HepG2 (cell line): ENCODE measurements at regions not wholly inside any gene's neighbourhood (a gene's known extent, or its start where the extent isn't known, plus 50 kb on each side); places are given as distances from the start of the nearest gene placed in this dataset.
A peak's percentile ranks its signal among the peaks of the same experiment; 100 is the strongest.

Experiments
- ATAC-seq: fragments of 200-7000 bp; cut with Tn5 transposase; 3 replicates; pipeline ENCODE4 v1.9.1; 2020; ENCODE audit warnings: mild to moderate bottlenecking, moderate library complexity
- BruUV-seq: library from RNA; stranded (reverse); fragments of 400-500 nt; replicated peaks from 2 replicates; lab custom pipeline; 2021; lab: Mats Ljungman, UMichigan
- CTCF ChIA-PET: fragments of 300-600 bp; formaldehyde crosslinking; extraction: SDS; loops from one replicate; lab custom pipeline; 2021; ENCODE audit warnings: low total read pairs, inconsistent platforms, low intra/inter-chr PET ratio; lab: Yijun Ruan, JAX
- POLR2A ChIA-PET: fragments of 350-600 bp; sonication (Branson Sonifier 250); formaldehyde crosslinking; loops from one replicate; lab custom pipeline; 2020; ENCODE audit warnings: antibody characterized with exemption, inconsistent platforms; lab: Yijun Ruan, JAX
- DNase-seq: peaks from one replicate; pipeline ENCODE4 v3.0.0-alpha.2; 2015; ENCODE audit warnings: low spot score
- FAIRE-seq: peaks from 3 replicates; lab custom pipeline; 2011; peaks lifted over from hg19 to GRCh38; lab: Jason Lieb, UNC
- H2AFZ ChIP-seq: one replicate; pipeline ENCODE4 v1.6.1; 2011; ENCODE audit warnings: low read length, inconsistent platforms
- H3K27ac ChIP-seq: fragments of 300-600 bp; 3 replicates; pipeline ENCODE4 v1.8.0; 2011; ENCODE audit warnings: mixed run types, mild to moderate bottlenecking, mixed read lengths, low read length, inconsistent platforms; ENCODE audit not compliant: insufficient read depth; ENCODE audit errors: extremely low read length
- H3K27me3 ChIP-seq, 2 experiments: fragments of 200-600 bp in 1 of 2; 2 replicates in 1 of 2; 3 replicates in 1 of 2; pipeline versions ENCODE4 v1.6.0 to v1.8.0; 2011; ENCODE audit warnings: low read length in 2 of 2, mild to moderate bottlenecking in 2 of 2, moderate library complexity in 2 of 2, inconsistent platforms in 1 of 2; ENCODE audit not compliant: insufficient read depth in 2 of 2, control insufficient read depth in 1 of 2
- H3K36me3 ChIP-seq, 2 experiments: fragments of 200-600 bp in 1 of 2; replicated peaks in 1 of 2; 2 replicates in 1 of 2; 3 replicates in 1 of 2; pipeline versions ENCODE4 v1.5.1 to v1.8.0; 2011; ENCODE audit warnings: low read length in 2 of 2, inconsistent platforms in 1 of 2; ENCODE audit not compliant: insufficient read depth in 2 of 2, control insufficient read depth in 1 of 2
- H3K4me1 ChIP-seq: 2 replicates; pipeline ENCODE4 v1.5.1; 2012; ENCODE audit warnings: low read length, inconsistent platforms; ENCODE audit not compliant: insufficient read depth
- H3K4me2 ChIP-seq: 2 replicates; pipeline ENCODE4 v1.6.0; 2011; ENCODE audit warnings: low read depth, low read length, inconsistent platforms
- H3K4me3 ChIP-seq, 3 experiments: fragments of 200-600 bp in 1 of 3; sonication (generic), shearing (Covaris generic) in 1 of 3; replicated peaks in 1 of 3; 2 replicates each; pipeline ENCODE4 v1.5.1; 2011 to 2016; ENCODE audit warnings: low read length in 3 of 3, inconsistent platforms in 2 of 3, low read depth in 2 of 3, mild to moderate bottlenecking in 2 of 3, control low read depth in 1 of 3, mixed read lengths in 1 of 3; ENCODE audit not compliant: insufficient read depth in 1 of 3
- H3K79me2 ChIP-seq: one replicate; pipeline ENCODE4 v1.6.1; 2011; ENCODE audit warnings: low read length, inconsistent platforms; ENCODE audit not compliant: insufficient read depth
- H3K9ac ChIP-seq: 2 replicates; pipeline ENCODE4 v1.6.0; 2011; ENCODE audit warnings: mild to moderate bottlenecking, low read depth, low read length, inconsistent platforms; ENCODE audit not compliant: insufficient read depth
- H3K9me3 ChIP-seq: 2 replicates; pipeline ENCODE4 v1.5.1; 2012; ENCODE audit warnings: mild to moderate bottlenecking, low read length
- H4K20me1 ChIP-seq: 2 replicates; pipeline ENCODE4 v1.6.0; 2011; ENCODE audit warnings: inconsistent platforms, mild to moderate bottlenecking, low read length, moderate library complexity; ENCODE audit not compliant: insufficient read depth
- ATM ChIP-seq: fragments of 450-650 bp; IDR thresholded peaks from 2 replicates; pipeline ENCODE4 v1.7.1; 2017; ENCODE audit warnings: mild to moderate bottlenecking, borderline replicate concordance
- CBFB ChIP-seq: sonication (generic); formaldehyde crosslinking; IDR thresholded peaks from 2 replicates; pipeline ENCODE4 v1.4.0; 2020; ENCODE audit warnings: missing genetic modification reagents
- CEBPB ChIP-seq: IDR thresholded peaks from 2 replicates; pipeline ENCODE4 v1.6.1; 2011; ENCODE audit warnings: low read depth, low read length, improper control_type of control experiment, borderline replicate concordance
- NR2F6 ChIP-seq, 2 experiments: IDR thresholded peaks; 2 replicates each; pipeline ENCODE4 v1.6.1; 2016; ENCODE audit warnings: antibody characterized with exemption in 1 of 2, mild to moderate bottlenecking in 1 of 2
- RXRA ChIP-seq: sonication (generic); formaldehyde crosslinking; IDR thresholded peaks from 2 replicates; pipeline ENCODE4 v1.5.1; 2020; ENCODE audit warnings: missing genetic modification reagents
- TP53 ChIP-seq: sonication (generic); formaldehyde crosslinking; conservative IDR thresholded peaks from 2 replicates; pipeline ENCODE4 v1.4.0; 2020; ENCODE audit warnings: missing genetic modification reagents
- ZBTB21 ChIP-seq: sonication (generic); formaldehyde crosslinking; IDR thresholded peaks from 2 replicates; pipeline ENCODE4 v1.4.0; 2020; ENCODE audit warnings: missing genetic modification reagents
- ZNF264 ChIP-seq: sonication (generic); formaldehyde crosslinking; IDR thresholded peaks from 2 replicates; pipeline ENCODE4 v1.4.0; 2020; ENCODE audit warnings: missing genetic modification reagents
- ZNF629 ChIP-seq: sonication (generic); formaldehyde crosslinking; conservative IDR thresholded peaks from 2 replicates; pipeline ENCODE4 v1.5.0; 2020; ENCODE audit warnings: missing genetic modification reagents
- ZNF775 ChIP-seq: sonication (generic); formaldehyde crosslinking; IDR thresholded peaks from 2 replicates; pipeline ENCODE4 v1.4.0; 2020; ENCODE audit warnings: missing genetic modification reagents, mild to moderate bottlenecking, moderate library complexity, borderline replicate concordance
- WGBS: methylation state at CpG from one replicate; pipeline ENCODE4 v1.1.6; 2017; ENCODE audit warnings: low lambda C conversion rate; 5-methylcytosine and 5-hydroxymethylcytosine counted together
- in situ Hi-C: cut with HindIII; loops from 2 replicates; pipeline ENCODE4 v1.10.0; 2017; ENCODE audit warnings: low pct_unique_long_range_greater_than_20kb; ENCODE audit not compliant: extremely low pct_ligation_motif_present
- intact Hi-C: fragments of 100-400 bp; cut with micrococcal nuclease; formaldehyde crosslinking; loops from one replicate; pipeline ENCODE4 v1.10.0; 2022; ENCODE audit not compliant: unreplicated experiment
- TF ChIP-seq, protein P1 (sequence below): sonication (generic); formaldehyde crosslinking; IDR thresholded peaks from 2 replicates; pipeline ENCODE4 v1.9.0; 2021; ENCODE audit warnings: missing genetic modification reagents, borderline replicate concordance
- TF ChIP-seq, protein P2 (sequence below): sonication (generic); formaldehyde crosslinking; IDR thresholded peaks from 2 replicates; pipeline ENCODE4 v1.5.0; 2020; ENCODE audit warnings: missing genetic modification reagents, mild to moderate bottlenecking, borderline replicate concordance
- TF ChIP-seq, protein P3 (sequence below): sonication (generic); formaldehyde crosslinking; IDR thresholded peaks from 2 replicates; pipeline ENCODE4 v1.4.0; 2020; ENCODE audit warnings: mild to moderate bottlenecking, missing genetic modification reagents
- TF ChIP-seq, protein P4 (sequence below): sonication (generic); formaldehyde crosslinking; IDR thresholded peaks from 2 replicates; pipeline ENCODE4 v1.5.0; 2020; ENCODE audit warnings: mild to moderate bottlenecking, missing genetic modification reagents

DNA sequence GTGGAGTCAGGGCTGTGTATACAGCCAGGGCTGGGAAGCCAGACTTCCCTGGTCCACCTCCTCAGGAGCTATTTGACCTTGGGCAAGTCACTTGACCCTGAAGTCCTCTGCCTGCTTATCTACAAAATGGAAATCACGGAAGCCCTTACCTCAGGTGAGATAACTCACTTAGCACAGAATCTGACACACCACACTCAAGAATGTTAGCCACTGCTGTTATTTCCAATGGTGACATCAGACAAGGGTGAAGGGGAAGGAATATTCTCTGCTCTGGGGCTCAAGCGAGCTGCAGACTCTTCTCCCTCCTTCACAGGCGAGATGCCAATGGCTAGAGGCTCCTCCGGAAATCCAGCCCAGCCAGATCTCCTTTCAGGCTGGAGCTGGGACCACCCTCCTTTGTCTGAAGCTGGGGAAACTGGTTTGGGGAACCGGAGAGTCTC is 189.6 kb downstream of the HAUS1 start (continued):
- TF ChIP-seq RXRA (CRISPR knock-in tag) = no peak
- TF ChIP-seq TP53 (CRISPR knock-in tag) = no peak
- TF ChIP-seq ZNF775 = no peak
- TF ChIP-seq NR2F6 (IDR thresholded peaks at IDR 0.05) = no peak
- no peak for TF ChIP-seq NR2F6 (CRISPR knock-in tag; IDR thresholded peaks at IDR 0.05)
- TF ChIP-seq, protein P1, sequence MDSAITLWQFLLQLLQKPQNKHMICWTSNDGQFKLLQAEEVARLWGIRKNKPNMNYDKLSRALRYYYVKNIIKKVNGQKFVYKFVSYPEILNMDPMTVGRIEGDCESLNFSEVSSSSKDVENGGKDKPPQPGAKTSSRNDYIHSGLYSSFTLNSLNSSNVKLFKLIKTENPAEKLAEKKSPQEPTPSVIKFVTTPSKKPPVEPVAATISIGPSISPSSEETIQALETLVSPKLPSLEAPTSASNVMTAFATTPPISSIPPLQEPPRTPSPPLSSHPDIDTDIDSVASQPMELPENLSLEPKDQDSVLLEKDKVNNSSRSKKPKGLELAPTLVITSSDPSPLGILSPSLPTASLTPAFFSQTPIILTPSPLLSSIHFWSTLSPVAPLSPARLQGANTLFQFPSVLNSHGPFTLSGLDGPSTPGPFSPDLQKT (CRISPR knock-in tag) = no peak

DNA sequence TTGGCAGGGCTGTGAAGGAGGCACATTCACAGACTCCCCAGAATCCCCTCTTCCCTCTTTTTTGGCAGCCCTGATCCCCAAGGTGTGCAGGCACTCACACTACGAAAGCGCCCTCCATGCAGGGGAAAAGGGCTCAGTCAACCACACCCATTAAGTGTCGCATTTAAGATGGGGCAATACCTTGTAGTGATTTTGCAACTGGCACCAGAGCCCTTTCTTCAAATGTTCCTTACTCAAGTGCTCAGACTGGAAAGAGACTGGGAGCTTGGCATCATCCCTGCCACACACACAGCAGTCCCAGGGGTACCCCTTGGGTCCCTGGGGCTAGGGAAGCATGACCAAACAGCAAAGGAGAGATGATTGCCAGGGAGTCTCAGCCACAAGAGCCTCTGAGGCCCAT is 190.1 kb downstream of the HAUS1 start:
- no peak for TF ChIP-seq ATM
- no peak for TF ChIP-seq ZBTB21
- 0 out of 2 replicates have a peak, but pooled peaks have one; percentile 12 for TF ChIP-seq CEBPB
- TF ChIP-seq, protein P2, sequence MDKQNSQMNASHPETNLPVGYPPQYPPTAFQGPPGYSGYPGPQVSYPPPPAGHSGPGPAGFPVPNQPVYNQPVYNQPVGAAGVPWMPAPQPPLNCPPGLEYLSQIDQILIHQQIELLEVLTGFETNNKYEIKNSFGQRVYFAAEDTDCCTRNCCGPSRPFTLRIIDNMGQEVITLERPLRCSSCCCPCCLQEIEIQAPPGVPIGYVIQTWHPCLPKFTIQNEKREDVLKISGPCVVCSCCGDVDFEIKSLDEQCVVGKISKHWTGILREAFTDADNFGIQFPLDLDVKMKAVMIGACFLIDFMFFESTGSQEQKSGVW (CRISPR knock-in tag) = no peak
- TF ChIP-seq, protein P3, sequence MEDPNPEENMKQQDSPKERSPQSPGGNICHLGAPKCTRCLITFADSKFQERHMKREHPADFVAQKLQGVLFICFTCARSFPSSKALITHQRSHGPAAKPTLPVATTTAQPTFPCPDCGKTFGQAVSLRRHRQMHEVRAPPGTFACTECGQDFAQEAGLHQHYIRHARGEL = no peak
- TF ChIP-seq, protein P4, sequence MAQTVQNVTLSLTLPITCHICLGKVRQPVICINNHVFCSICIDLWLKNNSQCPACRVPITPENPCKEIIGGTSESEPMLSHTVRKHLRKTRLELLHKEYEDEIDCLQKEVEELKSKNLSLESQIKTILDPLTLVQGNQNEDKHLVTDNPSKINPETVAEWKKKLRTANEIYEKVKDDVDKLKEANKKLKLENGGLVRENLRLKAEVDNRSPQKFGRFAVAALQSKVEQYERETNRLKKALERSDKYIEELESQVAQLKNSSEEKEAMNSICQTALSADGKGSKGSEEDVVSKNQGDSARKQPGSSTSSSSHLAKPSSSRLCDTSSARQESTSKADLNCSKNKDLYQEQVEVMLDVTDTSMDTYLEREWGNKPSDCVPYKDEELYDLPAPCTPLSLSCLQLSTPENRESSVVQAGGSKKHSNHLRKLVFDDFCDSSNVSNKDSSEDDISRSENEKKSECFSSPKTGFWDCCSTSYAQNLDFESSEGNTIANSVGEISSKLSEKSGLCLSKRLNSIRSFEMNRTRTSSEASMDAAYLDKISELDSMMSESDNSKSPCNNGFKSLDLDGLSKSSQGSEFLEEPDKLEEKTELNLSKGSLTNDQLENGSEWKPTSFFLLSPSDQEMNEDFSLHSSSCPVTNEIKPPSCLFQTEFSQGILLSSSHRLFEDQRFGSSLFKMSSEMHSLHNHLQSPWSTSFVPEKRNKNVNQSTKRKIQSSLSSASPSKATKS (CRISPR knock-in tag) = no peak
- no peak for TF ChIP-seq ZNF264 (CRISPR knock-in tag)
- no peak for TF ChIP-seq CBFB (CRISPR knock-in tag)
- no peak for TF ChIP-seq ZNF629 (CRISPR knock-in tag)
- in situ Hi-C loops = no loop called here
- Histone ChIP-seq H3K27ac (no peak overlapping the region), H3K4me1 (no peaks in the 10 kb centered on the region), H3K27me3 (peaks cover 0 to 11% of the 10 kb centered on the region in 2 experiments; a peak in 3 of 5 replicates), H3K36me3 (no peaks in the 10 kb centered on the region), H3K4me3 (no peak overlapping the region), H3K9ac (no peak overlapping the region), H2AFZ (no peak overlapping the region), H3K79me2 (no peaks in the 10 kb centered on the region), H3K4me2 (no peak overlapping the region), H3K9me3 (no peaks in the 10 kb centered on the region), H4K20me1 (no peaks in the 10 kb centered on the region)
- ChIA-PET CTCF (no interaction called here), POLR2A (no interaction called here)
- FAIRE-seq = no peak
- no TSS peak for BruUV-seq
- ATAC-seq = no peak
- no peak for DNase-seq
- intact Hi-C loops = no loop called here
- 8% methylated on average over 3 of the region's 3 CpGs for WGBS
